ENCODE measurements at regions not wholly inside any gene's neighbourhood (a gene's known extent, or its start where the extent isn't known, plus 50 kb on each side); places are given as distances from the start of the nearest gene placed in this dataset.

- H3K4me1 ChIP-seq (ENCODE audit: control insufficient read depth in 1 of 2, insufficient read depth in 2 of 2, low read depth in 1 of 2, low read length in 1 of 2) = no peaks in the 10 kb centered on the region
- no peak overlapping the region for H3K4me2 ChIP-seq
- H3K9me2 ChIP-seq = no peaks in the 10 kb centered on the region
- ChIA-PET CTCF (interaction anchor here (0.5 kb wide), 1 partner anchor 585 kb away, joined by 3 read pairs; no protein-coding TSS in a partner anchor), POLR2A (no interaction called here)
- no peak for DNase-seq
- no peaks in the 10 kb centered on the region for H3K9me3 ChIP-seq
- H4K20me1 ChIP-seq (ENCODE audit: insufficient read depth) = no peaks in the 10 kb centered on the region
- H3K36me3 ChIP-seq (replicated peaks in 1 of 2; ENCODE audit: control insufficient read depth in 1 of 2, insufficient read depth in 2 of 2, low read length in 1 of 2) = no peaks in the 10 kb centered on the region
- no peaks in the 10 kb centered on the region; the same call in 1 of the 2 replicates for H3K27me3 ChIP-seq (ENCODE audit: insufficient read depth)
- WGBS (ENCODE audit: low lambda C conversion rate) = 3% methylated on average over 2 of the region's 2 CpGs
- TF ChIP-seq TAF1 (IDR thresholded peaks at IDR 0.05; ENCODE audit: borderline replicate concordance, low read depth, low read length) (no peak), TCF12 (IDR thresholded peaks at IDR 0.05) (no peak), PBX3 (IDR thresholded peaks at IDR 0.05) (no peak), POLR2AphosphoS5 (IDR thresholded peaks at IDR 0.05; ENCODE audit: low read depth, low read length) (no peak), GABPA (IDR thresholded peaks at IDR 0.05; ENCODE audit: low read depth) (no peak), ELF1 (IDR thresholded peaks at IDR 0.05) (no peak), EP300 (IDR thresholded peaks at IDR 0.05; ENCODE audit: borderline replicate concordance in 1 of 2, low read depth in 1 of 2, low read length in 1 of 2) (no peak), FOXJ3 (CRISPR knock-in tag; IDR thresholded peaks at IDR 0.05) (no peak), RAD21 (IDR thresholded peaks at IDR 0.05; ENCODE audit: low read length) (no peak), RXRA (IDR thresholded peaks at IDR 0.05; ENCODE audit: borderline replicate concordance, low read depth) (no peak), SMC3 (IDR thresholded peaks at IDR 0.05; ENCODE audit: low read depth, low read length) (no peak), TEAD4 (IDR thresholded peaks at IDR 0.05; ENCODE audit: borderline replicate concordance, insufficient read depth) (no peak), YY1 (IDR thresholded peaks at IDR 0.05; ENCODE audit: low read depth) (no peak), MXI1 (IDR thresholded peaks at IDR 0.05; ENCODE audit: low read depth, low read length) (no peak), GATA2 (CRISPR knock-in tag; IDR thresholded peaks at IDR 0.05) (no peak), USF1 (IDR thresholded peaks at IDR 0.05; ENCODE audit: borderline replicate concordance, low read depth) (no peak)
- H3F3A ChIP-seq (replicated peaks; ENCODE audit: insufficient read depth) = no peaks in the 10 kb centered on the region
- no peak overlapping the region for H2AFZ ChIP-seq (ENCODE audit: low read depth)
- no peak overlapping the region for H3K4me3 ChIP-seq (ENCODE audit: low read depth in 2 of 2, low read length in 1 of 2)
- H3K27ac ChIP-seq (ENCODE audit: low read depth in 2 of 2, low read length in 1 of 2) = no peak overlapping the region
- no peaks in the 10 kb centered on the region for H3K79me2 ChIP-seq (ENCODE audit: insufficient read depth)
- H3K9ac ChIP-seq = no peak overlapping the region
Observed at GRCh38 chr2:118755901-118756300, 91.5 kb downstream of the EN1 start.

- no peaks in the 10 kb centered on the region for H3K79me2 ChIP-seq (ENCODE audit: insufficient read depth)
- no peaks in the 10 kb centered on the region for H4K20me1 ChIP-seq (ENCODE audit: insufficient read depth)
- TF ChIP-seq NRF1 (IDR thresholded peaks at IDR 0.05; ENCODE audit: low read depth, low read length) (no peak), FOSL2 (IDR thresholded peaks at IDR 0.05; ENCODE audit: borderline replicate concordance, low read depth) (no peak), MXI1 (IDR thresholded peaks at IDR 0.05; ENCODE audit: low read depth, low read length) (no peak), TEAD4 (IDR thresholded peaks at IDR 0.05; ENCODE audit: borderline replicate concordance, insufficient read depth) (no peak), FOXM1 (IDR thresholded peaks at IDR 0.05; ENCODE audit: low read depth) (no peak)
- no peak overlapping the region for H3K4me3 ChIP-seq (ENCODE audit: low read depth in 2 of 2, low read length in 1 of 2)
- DNase-seq = no peak
- H3K36me3 ChIP-seq (replicated peaks in 1 of 2; ENCODE audit: control insufficient read depth in 1 of 2, insufficient read depth in 2 of 2, low read length in 1 of 2) = no peaks in the 10 kb centered on the region
- H3K27ac ChIP-seq (ENCODE audit: low read depth in 2 of 2, low read length in 1 of 2) = no peak overlapping the region
- ChIA-PET CTCF (no interaction called here), POLR2A (interaction anchor here (0.6 kb wide), 1 partner anchor 14 kb away, joined by 3 read pairs; no protein-coding TSS in a partner anchor)
- H3K9me2 ChIP-seq = no peaks in the 10 kb centered on the region
- H2AFZ ChIP-seq (ENCODE audit: low read depth) = no peak overlapping the region
- H3F3A ChIP-seq (replicated peaks; ENCODE audit: insufficient read depth) = no peaks in the 10 kb centered on the region
- no peak overlapping the region for H3K9ac ChIP-seq
- no peaks in the 10 kb centered on the region for H3K4me1 ChIP-seq (ENCODE audit: control insufficient read depth in 1 of 2, insufficient read depth in 2 of 2, low read depth in 1 of 2, low read length in 1 of 2)
- 9% methylated on average over 2 of the region's 2 CpGs for WGBS (ENCODE audit: low lambda C conversion rate)
- no peak overlapping the region for H3K4me2 ChIP-seq
- no peaks in the 10 kb centered on the region; the same call in 1 of the 2 replicates for H3K27me3 ChIP-seq (ENCODE audit: insufficient read depth)
- H3K9me3 ChIP-seq = no peaks in the 10 kb centered on the region
Observed at GRCh38 chr2:118755384-118755783, 92.1 kb downstream of the EN1 start.
